Kidney epithelial cell (primary cell): ENCODE measurements at regions not wholly inside any gene's neighbourhood (a gene's known extent, or its start where the extent isn't known, plus 50 kb on each side); places are given as distances from the start of the nearest gene placed in this dataset.

ENCODE experiments used
- DNase-seq: peaks from one replicate; pipeline ENCODE4 v3.0.0-alpha.2; 2010; ENCODE audit warnings: low read depth
- H3K27me3 ChIP-seq: 2 replicates; pipeline ENCODE4 v1.6.0; 2011; ENCODE audit warnings: low read length; ENCODE audit not compliant: control insufficient read depth, insufficient read depth
- H3K36me3 ChIP-seq: 2 replicates; pipeline ENCODE4 v1.5.1; 2011; ENCODE audit warnings: low read length; ENCODE audit not compliant: control insufficient read depth, insufficient read depth
- H3K4me3 ChIP-seq: 2 replicates; pipeline ENCODE4 v1.5.1; 2011; ENCODE audit warnings: low read depth, mild to moderate bottlenecking, control low read depth, low read length
- TF ChIP-seq, protein P1 (sequence below): IDR thresholded peaks from 2 replicates; pipeline ENCODE4 v1.5.1; 2011; ENCODE audit warnings: mild to moderate bottlenecking, moderate library complexity, low read length, control low read depth, inconsistent platforms; ENCODE audit not compliant: insufficient read depth, poor library complexity, severe bottlenecking

GRCh38 chr12:14283489-14284144 lies 81.9 kb upstream of the ATF7IP start:
- H3K36me3 ChIP-seq, result no peaks in the 10 kb centered on the region
- H3K27me3 ChIP-seq, result no peaks in the 10 kb centered on the region
- TF ChIP-seq, protein P1, sequence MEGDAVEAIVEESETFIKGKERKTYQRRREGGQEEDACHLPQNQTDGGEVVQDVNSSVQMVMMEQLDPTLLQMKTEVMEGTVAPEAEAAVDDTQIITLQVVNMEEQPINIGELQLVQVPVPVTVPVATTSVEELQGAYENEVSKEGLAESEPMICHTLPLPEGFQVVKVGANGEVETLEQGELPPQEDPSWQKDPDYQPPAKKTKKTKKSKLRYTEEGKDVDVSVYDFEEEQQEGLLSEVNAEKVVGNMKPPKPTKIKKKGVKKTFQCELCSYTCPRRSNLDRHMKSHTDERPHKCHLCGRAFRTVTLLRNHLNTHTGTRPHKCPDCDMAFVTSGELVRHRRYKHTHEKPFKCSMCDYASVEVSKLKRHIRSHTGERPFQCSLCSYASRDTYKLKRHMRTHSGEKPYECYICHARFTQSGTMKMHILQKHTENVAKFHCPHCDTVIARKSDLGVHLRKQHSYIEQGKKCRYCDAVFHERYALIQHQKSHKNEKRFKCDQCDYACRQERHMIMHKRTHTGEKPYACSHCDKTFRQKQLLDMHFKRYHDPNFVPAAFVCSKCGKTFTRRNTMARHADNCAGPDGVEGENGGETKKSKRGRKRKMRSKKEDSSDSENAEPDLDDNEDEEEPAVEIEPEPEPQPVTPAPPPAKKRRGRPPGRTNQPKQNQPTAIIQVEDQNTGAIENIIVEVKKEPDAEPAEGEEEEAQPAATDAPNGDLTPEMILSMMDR, result no peak
- DNase-seq, result no peak
- H3K4me3 ChIP-seq, result no peak overlapping the region

DNA sequence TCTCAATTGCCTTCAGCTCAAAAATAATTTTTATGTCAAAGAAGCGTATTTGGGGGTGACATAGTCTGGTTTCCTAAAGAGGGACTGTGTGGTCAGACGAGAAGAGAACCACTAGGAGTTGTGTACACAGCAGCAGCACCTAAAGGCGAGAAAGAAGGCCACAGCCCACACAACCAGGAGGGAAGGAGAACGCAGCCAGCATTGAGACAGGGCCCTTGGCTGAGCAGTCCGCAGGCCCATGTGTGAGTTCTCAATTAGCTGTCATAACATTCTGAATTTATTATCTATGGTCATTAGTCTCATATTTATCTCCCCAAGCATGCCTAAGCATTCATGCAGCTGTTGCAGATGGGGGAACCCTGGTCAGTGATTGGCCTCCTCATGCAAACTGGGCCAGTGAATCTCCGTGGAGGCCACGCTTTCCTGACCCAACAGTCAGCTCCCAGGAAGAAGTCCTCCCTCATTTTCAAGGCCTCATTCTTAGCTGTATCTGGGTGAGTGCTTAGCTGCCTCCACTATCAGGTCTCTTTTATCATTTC lies 81.2 kb upstream of the ATF7IP start:
- Histone ChIP-seq H3K4me3 (no peak overlapping the region), H3K27me3 (no peaks in the 10 kb centered on the region)
- TF ChIP-seq, protein P1, result no peak

DNA sequence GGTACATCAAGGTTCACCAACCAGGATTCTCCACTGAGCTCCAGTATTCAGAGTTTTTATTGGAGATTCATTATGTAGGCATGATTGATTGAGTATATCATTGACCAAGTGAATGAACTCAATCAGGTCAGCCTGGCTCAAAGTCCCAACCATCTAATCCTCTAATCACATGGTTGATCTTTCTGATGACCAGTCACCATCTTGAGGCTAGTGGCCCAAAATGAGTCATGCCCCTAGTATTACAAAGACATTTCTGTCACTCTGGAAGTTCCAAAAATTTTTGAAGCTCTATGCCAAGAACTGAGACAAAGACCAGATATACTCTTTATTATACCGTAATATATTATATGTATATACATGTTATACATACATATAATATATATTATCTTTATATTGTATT lies 75.9 kb upstream of the ATF7IP start:
- DNase-seq, result no peak
- H3K4me3 ChIP-seq, result no peak overlapping the region
- no peaks in the 10 kb centered on the region for H3K27me3 ChIP-seq
- H3K36me3 ChIP-seq, result no peaks in the 10 kb centered on the region
- TF ChIP-seq, protein P1, result no peak

More for the DNA sequence above, 81.2 kb upstream of the ATF7IP start:
- no peaks in the 10 kb centered on the region for H3K36me3 ChIP-seq
- no peak for DNase-seq

DNA sequence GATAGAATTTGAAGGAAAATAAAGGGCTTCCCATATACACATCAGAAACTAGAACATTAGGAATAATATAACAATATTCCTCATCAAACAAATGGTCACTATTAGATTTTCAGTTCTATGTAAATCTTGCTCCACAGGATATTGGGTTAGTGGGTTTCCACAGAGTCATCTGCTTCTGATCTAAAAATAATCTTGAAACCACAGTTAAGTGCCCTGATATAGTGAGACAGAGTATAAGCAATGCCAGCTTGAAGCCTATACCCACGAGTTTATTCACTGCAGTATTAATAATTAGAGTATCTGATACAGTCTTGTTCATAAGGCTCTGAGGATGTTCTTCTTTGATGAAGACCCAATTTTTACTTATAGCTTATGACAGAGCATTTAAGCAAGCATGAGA lies 74.5 kb upstream of the ATF7IP start:
- no peak for DNase-seq
- no peak overlapping the region for H3K4me3 ChIP-seq
- H3K36me3 ChIP-seq, result no peaks in the 10 kb centered on the region
- TF ChIP-seq, protein P1, result no peak
- H3K27me3 ChIP-seq, result no peaks in the 10 kb centered on the region

- no peak for DNase-seq
- Histone ChIP-seq H3K36me3 (no peaks in the 10 kb centered on the region), H3K4me3 (no peak overlapping the region)
These were observed 61.8 kb upstream of the ATF7IP start for GRCh38 chr12:14303661-14304155.

More at GRCh38 chr12:14303661-14304155, 61.8 kb upstream of the ATF7IP start:
- H3K27me3 ChIP-seq, result no peaks in the 10 kb centered on the region
- TF ChIP-seq, protein P1, result no peak
